HG02623 (cell line): ENCODE measurements at regions not wholly inside any gene's neighbourhood (a gene's known extent, or its start where the extent isn't known, plus 50 kb on each side); places are given as distances from the start of the nearest gene placed in this dataset.
A peak's percentile ranks its signal among the peaks of the same experiment; 100 is the strongest.
"Not testable (repeated sequence)": the region's sequence is repeated elsewhere in the genome, so short reads cannot be mapped to it uniquely, and the experiment has no call there.

Source experiments
- ATAC-seq: cut with Tn5 transposase; IDR thresholded peaks from one replicate; pipeline ENCODE4 v1.9.1; 2021; ENCODE audit warnings: moderate library complexity; ENCODE audit not compliant: unreplicated experiment

DNA sequence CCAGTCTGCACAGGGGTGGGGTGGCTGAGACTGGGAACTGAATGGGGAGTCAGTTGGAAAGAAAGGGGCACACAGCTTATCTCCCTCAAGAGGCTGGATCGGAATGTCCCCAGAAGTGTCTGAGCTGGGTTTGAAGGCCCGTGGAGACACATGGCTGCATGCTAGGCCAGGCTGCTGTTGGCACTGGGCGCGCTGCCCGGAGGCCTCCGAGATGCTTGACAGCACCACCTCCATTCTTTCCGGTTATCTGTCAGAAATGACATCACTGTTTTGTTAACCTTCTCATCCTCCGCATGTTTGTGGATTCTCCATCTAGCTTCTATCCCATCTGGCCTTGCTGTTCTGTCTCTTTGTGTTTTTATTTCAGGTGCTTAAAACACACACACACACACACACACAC lies 85.5 kb downstream of the APIP start:
- ATAC-seq: no peak

DNA sequence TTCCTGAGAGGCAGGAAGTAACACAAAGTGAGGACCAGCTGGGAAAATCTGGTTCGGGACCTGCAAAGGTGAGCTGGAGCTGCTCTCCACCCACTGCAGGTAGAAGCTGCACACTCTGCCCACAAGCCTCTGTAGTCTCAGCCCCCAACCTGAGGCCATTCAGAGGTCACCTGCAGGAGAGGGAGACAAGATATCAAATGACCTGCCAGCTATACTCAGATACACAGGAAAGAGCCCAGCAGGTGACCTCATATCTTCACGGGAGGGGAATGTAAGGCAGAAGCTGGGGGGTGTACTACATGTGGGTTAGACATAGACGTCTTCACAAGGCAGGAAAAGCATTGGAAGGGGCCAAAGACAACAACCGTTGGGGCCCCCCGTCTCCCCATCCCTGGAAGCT lies 86.1 kb downstream of the APIP start:
- ATAC-seq: no peak

DNA sequence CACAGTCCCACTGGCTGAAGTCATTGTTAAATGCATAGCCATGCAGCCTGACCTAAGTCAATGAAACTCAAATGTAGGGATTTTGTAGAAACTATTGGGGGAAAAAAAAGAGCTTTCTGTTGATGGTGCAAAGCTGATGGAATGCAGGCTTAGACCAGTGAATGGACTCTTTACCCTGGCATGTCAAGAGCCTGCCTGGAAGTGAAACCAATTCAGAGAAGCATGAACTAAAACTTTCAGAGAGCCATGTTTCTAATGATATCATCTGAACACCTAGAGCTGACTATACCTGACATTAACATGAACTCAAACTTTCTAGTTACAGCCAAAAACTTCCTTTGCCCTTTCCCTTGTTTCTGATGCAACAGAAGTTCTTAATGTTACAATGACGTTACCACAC lies 89.0 kb downstream of the APIP start:
- peak; percentile 71 for ATAC-seq

DNA sequence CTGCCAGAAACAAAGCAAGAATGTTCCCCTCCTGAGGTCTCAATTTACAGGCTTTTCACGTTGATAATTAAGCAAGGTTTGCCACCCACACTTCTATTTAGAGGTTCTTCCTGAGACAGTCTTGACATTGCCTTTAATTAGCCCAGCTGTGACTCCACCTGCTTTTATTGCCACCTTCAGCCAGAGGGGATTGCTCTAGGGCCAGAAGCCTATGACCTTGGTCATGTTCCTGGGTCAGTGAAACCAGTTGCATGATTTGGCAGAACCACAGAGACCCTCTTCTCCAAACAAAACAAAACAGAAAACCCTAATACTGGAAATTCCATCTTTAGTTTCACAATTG lies 89.8 kb downstream of the APIP start:
- ATAC-seq: no peak

DNA sequence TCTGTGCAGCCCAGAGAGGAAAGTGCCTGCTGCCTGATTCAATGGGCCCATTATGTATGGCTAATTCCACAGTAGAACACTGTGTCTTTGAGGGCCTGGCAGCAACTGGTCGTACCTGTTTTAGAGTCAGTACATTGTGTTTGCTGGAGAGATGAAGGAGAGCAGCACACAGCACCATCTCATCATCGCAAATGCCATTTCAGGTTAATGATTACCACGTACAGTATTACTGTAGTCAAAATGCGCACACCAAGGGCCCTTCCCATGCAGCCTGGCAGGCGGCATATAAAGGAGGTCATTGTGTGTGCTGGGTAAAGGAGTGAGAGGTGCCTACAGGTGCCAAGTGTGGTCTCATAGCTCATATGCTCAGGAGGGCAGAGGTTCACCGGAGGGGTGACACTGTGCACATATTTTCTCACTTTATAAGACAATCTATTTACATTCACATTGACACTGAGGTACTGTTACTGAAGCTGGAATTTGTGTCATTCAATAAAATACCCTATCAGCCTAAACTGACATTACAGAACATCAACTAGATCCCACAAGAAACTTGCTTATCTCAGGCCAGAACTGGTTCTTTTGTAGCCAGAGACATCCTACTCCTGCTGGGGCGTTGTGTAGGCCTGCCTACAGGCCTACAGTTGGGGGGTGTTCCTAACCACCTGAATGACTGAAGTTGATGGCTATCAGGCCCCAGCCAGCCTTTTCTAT lies 90.4 kb downstream of the APIP start:
- no peak for ATAC-seq

DNA sequence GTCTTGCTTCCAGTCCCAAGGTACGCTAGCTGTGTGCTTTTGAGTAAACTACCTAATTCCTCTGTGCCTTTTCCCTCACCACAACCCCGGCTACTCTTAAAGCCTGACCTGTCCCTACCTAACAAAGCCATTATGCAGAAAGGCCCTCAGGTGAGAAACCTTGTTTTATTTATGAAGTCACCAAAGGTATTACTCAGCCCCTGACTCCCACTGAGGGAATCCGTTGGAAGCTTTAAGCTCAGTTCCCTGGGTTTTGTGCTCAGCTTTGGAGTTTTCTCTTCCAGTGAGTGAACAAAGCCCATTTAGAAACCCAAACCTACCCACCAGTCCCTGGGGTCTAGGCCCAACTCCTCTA lies 90.9 kb downstream of the APIP start:
- no peak for ATAC-seq

DNA sequence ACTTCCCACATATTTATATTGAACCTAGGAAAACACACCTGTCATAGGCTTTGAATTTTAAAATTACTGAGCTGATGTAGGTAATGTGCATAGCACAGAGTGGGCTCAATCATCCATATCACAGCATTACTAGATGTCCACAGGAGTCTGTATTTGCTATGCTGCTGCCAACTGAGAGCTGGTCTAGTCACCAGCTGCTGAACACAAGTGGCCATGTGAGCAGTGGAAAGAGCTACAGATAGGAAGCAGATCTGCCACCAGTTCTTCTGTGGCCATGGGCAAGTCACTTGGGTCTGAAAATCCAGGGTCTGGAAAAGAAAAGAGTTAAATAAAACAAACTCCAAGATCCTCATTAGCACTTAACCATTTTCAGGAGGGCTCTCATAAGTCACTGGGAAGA lies 91.8 kb downstream of the APIP start:
- no peak for ATAC-seq

DNA sequence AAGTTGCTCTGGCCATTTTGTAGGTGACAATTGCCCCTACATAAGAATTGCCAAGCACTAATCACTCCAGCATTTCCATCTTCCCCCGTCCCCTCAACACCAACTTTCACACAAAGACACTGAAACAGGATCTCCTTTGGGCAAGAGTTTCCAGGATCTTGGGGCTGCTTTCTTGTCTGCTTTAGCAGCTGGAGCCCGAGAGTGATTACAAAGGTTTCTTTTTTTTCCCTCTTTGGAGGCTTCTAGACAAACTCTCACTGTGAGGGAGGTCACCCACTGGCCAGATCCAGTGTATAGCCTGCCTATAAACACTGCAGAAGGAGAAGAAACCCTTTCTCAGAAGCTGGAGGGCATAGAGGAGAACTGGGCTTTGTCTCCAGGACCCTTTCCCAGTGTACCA lies 92.5 kb downstream of the APIP start:
- ATAC-seq: no peak

DNA sequence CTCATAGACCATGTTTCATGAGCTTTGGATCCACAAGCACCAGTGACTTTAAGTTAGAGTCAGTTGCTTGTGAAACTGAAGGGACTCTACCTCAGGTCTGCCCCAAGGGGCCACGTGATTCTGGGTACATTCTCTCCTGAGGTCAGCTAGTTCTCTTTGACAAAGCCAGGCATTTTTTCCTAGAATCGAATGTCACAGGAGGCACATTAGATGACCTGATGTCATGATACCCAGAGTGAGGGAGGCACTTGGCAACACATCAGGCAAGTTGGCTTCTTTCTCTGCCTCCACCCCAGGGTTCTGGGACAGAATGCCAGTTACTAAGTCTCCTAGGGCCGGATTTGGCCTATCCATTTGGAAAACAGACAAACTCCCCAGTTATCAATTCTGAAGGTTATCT lies 93.0 kb downstream of the APIP start:
- no peak for ATAC-seq

DNA sequence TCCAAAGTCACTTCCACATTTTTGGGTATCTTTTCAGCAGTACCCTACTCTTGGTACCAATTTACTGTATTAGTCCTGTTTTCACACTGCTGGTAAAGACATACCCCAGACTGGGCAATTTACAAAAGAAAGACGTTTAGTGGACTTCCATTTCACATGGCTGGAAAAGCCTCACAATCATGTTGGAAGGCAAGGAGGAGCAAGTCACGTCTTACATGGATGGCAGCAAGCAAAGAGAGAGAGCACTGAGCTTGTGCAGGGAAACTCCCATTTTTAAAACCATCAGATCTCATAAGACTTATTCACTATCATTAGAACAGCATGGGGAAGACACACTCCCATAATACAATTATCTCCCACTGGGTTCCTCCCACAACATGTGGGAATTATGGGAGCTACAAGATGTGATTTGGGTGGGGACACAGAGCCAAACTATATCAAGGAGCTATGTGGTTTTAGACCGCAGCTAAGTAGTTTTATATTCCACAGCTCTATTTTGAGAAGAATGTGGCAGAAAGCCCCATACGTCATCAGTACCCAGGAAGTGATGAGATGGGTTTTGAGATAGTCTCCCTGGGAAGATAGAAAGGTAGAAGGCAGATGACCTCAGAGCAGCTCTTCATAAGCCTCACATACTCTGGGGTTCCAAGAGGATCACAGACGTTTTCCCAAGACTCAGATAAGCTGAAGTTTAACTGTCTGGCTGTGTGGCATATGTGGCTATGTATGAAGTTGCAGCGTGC lies 96.3 kb downstream of the APIP start:
- no peak for ATAC-seq

DNA sequence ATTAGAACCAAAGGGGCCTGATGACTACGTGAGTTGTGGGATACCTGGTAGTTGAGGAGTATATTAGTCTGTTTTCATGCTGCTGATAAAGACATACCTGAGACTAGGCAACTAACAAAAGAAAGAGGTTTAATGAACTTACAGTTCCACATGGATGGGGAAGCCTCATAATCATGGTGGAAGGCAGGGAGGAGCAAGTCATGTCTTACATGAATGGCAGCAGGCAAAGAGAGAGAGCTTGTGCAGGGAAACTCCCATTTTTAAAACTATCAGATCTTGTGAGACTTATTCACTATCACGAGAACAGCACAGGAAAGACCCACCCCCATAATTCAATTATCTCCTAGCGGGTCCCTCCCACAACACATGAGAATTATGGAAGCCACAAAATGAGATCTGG lies 98.4 kb downstream of the APIP start:
- not testable (repeated sequence) for ATAC-seq

DNA sequence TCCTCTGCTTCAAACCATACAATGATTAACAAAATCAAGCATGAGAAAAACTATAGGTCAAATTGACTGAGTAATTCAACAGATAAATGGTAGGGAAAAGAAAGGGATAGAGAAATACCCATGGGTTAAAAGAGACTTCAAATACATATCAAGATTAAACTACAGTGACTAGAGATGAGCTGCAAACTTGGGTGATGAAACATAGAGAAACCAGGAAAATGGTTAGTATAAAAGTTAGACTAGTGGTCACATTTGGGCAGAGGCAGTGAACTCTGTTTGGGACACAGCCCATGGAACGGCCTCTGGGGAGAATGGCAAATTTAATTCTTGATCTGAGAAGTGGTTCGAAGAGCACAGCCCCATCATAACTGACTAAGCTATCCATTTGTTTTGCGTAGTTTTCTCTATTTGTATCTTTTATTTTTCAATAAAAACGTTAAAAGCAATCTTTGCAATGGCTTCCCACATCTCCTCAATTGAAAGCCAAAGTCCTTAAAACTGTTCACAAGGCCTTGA lies 99.4 kb downstream of the APIP start:
- ATAC-seq: no peak

DNA sequence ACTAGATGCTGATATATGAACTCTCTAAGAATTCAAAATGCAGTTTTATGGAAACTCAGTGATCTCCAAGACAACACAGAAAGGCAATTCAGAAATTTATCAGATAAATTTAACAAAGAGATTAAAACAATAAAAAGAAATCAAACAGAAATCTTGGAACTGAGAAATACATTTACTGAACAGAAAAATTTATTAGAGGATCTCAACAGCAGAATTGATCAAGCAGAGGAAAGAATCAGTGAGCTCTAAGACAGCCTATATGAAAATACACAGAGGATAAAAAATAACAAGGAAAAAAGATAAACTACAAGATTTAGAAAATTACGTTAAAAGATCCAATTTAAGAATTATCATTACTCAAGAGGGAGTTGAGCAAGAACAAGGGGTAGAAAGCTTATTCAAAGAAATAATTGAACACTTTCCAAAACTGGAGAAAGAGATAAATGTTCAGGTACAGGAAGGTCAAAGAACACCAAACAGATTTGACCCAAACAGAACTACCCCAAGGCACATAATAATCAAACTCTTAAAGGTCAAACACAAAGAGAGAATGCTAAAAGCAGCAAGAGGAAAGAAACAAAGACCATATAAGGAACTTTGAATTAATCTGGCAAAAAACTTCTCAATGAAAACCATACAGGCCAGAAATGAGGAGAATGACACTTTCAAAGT lies 103.1 kb downstream of the APIP start:
- no peak for ATAC-seq

DNA sequence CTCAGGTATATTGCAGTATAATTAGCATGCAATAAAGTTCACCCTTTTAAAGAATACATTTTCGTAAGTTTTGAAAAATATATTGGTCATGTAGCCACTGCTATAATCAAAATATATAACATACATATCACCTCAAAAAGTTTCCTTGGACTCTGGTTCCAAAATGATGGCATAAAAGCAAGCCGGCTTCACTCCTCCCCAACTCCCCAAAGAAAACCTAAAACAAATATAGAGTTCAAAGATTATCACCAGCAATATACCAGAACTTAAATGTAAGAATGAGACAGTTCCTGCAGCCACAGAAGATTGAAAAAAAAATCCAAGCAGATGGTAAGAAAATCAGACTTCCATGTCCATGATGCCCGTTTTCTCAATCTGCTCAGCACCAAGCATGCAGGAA lies 104.3 kb downstream of the APIP start:
- no peak for ATAC-seq

DNA sequence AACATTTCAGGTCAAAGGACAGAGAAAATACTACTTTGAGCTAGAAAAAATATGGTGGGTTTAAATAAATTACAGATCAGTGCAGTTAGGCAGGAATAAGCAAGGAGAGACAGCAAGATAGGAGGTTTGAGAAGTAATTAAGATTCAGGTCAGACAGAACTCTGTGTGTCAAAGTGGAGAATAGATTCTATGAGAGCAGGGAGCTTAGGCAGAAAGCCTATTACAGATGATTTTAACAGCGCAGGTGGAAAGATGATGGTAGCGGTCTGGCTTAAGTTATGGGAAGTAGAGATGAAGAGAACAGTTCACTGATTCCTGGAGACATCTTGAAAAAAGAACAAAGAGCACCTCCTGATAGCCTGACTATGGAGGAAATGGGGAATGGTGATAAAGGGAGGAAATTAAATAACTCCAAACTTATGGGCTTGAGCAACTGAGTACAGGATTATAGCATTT lies 106.0 kb downstream of the APIP start:
- no peak for ATAC-seq

DNA sequence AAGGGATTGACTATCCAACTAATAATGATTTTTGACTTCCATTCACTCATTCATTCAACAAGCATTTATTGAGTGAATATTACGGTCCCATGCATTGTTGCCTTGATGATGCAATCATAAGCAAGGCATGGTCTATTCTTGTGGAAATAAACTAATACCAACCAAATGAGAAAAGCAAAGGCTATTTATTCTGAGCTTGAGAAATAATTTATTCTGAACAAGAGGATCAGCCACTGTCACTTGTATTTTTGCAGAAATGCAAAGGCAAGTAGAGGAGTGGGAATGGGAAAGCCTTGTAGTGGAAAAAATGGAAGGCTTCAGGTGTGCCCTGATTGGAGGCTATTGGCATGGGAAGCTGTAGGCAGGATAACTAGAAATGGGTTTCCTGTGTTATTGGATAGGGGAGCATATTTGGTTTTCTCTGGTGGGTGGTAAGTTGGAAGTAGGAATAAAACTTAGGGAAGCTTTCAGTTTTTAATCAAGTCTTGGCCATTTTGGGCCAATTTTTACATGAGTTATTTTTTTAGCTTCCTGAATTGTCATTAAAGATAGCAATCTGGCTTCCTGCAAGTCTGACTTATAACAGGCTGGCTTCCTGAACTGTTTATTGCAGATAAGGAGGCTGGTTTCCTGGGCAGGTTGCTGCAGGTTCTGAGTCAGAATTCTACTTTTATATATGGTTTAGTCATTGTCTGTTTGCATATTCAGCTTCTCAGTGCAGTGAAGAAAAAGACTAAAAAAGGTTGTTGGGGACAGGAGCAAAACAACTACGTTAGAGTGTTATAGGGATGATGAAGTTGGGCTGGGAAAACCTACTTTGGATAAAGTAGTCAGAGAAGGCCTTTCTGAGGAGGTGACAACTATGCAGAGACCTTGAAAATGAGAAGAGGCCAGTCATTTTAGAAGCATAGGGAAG lies 106.7 kb downstream of the APIP start:
- no peak for ATAC-seq

DNA sequence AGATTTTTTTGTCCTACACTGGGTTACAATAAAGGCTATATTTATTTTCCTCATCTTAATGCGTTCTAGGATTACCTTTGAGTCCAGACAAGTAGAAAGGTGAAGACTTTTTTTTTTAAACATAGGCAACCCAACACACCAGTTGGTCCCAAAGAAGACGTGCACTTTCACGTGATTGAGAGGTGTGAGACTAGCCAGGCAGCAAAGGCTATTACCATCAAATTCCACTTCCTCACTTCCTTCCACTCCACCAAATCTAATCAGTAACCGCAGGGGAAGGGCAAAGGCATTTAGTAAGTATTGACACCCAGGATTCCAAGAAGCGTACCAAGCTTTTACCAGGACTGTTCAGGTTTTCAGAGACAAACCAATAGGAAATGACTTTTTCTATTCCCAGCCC lies 109.3 kb downstream of the APIP start:
- no peak for ATAC-seq

DNA sequence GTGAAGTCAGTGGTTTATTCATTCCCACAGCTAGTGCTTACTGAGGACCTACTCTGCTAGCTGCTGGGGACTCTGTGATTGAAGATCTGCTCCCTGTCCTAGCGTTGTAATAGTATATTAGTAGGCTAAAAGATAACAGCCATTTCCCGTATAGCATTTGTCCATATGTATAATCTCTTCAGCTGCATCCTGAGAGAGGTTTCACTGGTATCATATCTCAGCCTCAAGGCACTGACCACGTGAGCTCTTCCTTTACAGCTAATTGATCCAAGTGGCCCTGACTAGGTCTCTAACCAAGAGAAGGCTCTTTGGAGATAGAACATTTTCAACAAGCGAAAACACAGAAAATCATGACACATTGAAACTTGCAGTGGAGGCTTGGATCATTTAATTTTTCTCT lies 110.2 kb downstream of the APIP start:
- no peak for ATAC-seq

DNA sequence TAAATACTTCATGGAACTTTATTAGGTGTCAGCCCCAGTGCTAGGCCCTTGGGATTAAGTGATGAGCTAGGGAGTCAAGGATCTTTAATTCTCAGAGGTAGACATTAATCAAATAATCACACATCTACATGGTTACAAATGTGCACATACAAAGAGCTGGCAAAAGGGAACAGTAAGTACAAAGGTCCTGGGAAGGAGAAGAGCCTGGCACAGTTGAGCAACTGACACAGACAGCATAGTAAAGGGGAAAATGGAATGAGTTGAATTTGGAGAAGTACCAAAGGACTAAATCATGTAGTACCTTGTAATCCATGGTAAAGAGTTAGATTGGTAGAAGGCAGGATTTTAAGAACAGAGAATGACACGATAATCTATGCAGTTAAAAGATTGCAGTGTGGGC lies 116.3 kb downstream of the APIP start:
- no peak for ATAC-seq

DNA sequence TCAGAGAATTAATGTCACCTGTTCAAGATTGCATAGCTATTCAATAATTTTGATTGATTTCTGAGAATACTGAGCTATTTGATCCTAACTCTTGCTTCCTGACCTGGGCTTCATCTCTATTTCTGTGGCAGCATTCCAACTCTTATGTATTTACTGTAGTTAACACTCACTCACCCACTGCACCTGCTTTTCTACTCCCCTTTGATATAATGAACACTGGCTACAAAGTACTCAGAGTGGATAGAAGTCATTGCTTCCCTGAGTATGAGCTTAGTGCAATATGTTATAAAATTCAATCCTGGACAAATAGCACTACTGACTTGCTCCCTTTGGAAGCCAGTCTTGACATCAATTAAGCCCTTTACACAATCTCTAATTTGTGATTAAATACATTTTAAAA lies 117.2 kb downstream of the APIP start:
- no peak for ATAC-seq

DNA sequence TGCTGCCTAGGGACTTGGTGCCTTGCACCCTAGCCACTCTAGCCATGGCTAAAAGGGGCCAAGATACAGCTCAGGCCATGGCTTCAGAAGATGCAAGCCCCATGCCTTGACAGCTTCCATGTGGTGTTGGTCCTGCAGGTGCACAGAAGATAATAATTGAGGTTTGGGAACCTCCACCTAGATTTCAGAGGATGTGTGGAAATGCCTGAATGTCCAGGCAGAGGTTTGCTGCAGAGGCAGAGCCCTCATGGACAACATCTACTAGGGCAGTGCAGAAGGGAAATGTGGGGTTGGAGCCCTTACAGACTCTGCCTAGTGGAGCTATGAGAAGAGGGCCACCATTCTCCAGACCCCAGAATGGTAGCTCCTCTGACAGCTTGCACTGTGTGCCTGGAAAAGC lies 118.7 kb downstream of the APIP start:
- not testable (repeated sequence) for ATAC-seq
